HepG2 (cell line): ENCODE measurements at regions not wholly inside any gene's neighbourhood (a gene's known extent, or its start where the extent isn't known, plus 50 kb on each side); places are given as distances from the start of the nearest gene placed in this dataset.

ENCODE experiments used
- ATAC-seq: fragments of 200-7000 bp; cut with Tn5 transposase; 3 replicates; pipeline ENCODE4 v1.9.1; 2020; ENCODE audit warnings: mild to moderate bottlenecking, moderate library complexity
- BruUV-seq: library from RNA; stranded (reverse); fragments of 400-500 nt; replicated peaks from 2 replicates; lab custom pipeline; 2021; lab: Mats Ljungman, UMichigan
- CTCF ChIA-PET: fragments of 300-600 bp; formaldehyde crosslinking; extraction: SDS; loops from one replicate; lab custom pipeline; 2021; ENCODE audit warnings: low total read pairs, inconsistent platforms, low intra/inter-chr PET ratio; lab: Yijun Ruan, JAX
- POLR2A ChIA-PET: fragments of 350-600 bp; sonication (Branson Sonifier 250); formaldehyde crosslinking; loops from one replicate; lab custom pipeline; 2020; ENCODE audit warnings: antibody characterized with exemption, inconsistent platforms; lab: Yijun Ruan, JAX
- DNase-seq: peaks from one replicate; pipeline ENCODE4 v3.0.0-alpha.2; 2015; ENCODE audit warnings: low spot score
- FAIRE-seq: peaks from 3 replicates; lab custom pipeline; 2011; peaks lifted over from hg19 to GRCh38; lab: Jason Lieb, UNC
- H2AFZ ChIP-seq: one replicate; pipeline ENCODE4 v1.6.1; 2011; ENCODE audit warnings: low read length, inconsistent platforms
- H3K27ac ChIP-seq: fragments of 300-600 bp; 3 replicates; pipeline ENCODE4 v1.8.0; 2011; ENCODE audit warnings: mixed run types, mild to moderate bottlenecking, mixed read lengths, low read length, inconsistent platforms; ENCODE audit not compliant: insufficient read depth; ENCODE audit errors: extremely low read length
- H3K27me3 ChIP-seq, 2 experiments: fragments of 200-600 bp in 1 of 2; 2 replicates in 1 of 2; 3 replicates in 1 of 2; pipeline versions ENCODE4 v1.6.0 to v1.8.0; 2011; ENCODE audit warnings: low read length in 2 of 2, mild to moderate bottlenecking in 2 of 2, moderate library complexity in 2 of 2, inconsistent platforms in 1 of 2; ENCODE audit not compliant: insufficient read depth in 2 of 2, control insufficient read depth in 1 of 2
- H3K36me3 ChIP-seq, 2 experiments: fragments of 200-600 bp in 1 of 2; replicated peaks in 1 of 2; 2 replicates in 1 of 2; 3 replicates in 1 of 2; pipeline versions ENCODE4 v1.5.1 to v1.8.0; 2011; ENCODE audit warnings: low read length in 2 of 2, inconsistent platforms in 1 of 2; ENCODE audit not compliant: insufficient read depth in 2 of 2, control insufficient read depth in 1 of 2
- H3K4me1 ChIP-seq: 2 replicates; pipeline ENCODE4 v1.5.1; 2012; ENCODE audit warnings: low read length, inconsistent platforms; ENCODE audit not compliant: insufficient read depth
- H3K4me2 ChIP-seq: 2 replicates; pipeline ENCODE4 v1.6.0; 2011; ENCODE audit warnings: low read depth, low read length, inconsistent platforms
- H3K4me3 ChIP-seq, 3 experiments: fragments of 200-600 bp in 1 of 3; sonication (generic), shearing (Covaris generic) in 1 of 3; replicated peaks in 1 of 3; 2 replicates each; pipeline ENCODE4 v1.5.1; 2011 to 2016; ENCODE audit warnings: low read length in 3 of 3, inconsistent platforms in 2 of 3, low read depth in 2 of 3, mild to moderate bottlenecking in 2 of 3, control low read depth in 1 of 3, mixed read lengths in 1 of 3; ENCODE audit not compliant: insufficient read depth in 1 of 3
- H3K79me2 ChIP-seq: one replicate; pipeline ENCODE4 v1.6.1; 2011; ENCODE audit warnings: low read length, inconsistent platforms; ENCODE audit not compliant: insufficient read depth
- H3K9ac ChIP-seq: 2 replicates; pipeline ENCODE4 v1.6.0; 2011; ENCODE audit warnings: mild to moderate bottlenecking, low read depth, low read length, inconsistent platforms; ENCODE audit not compliant: insufficient read depth
- H3K9me3 ChIP-seq: 2 replicates; pipeline ENCODE4 v1.5.1; 2012; ENCODE audit warnings: mild to moderate bottlenecking, low read length
- H4K20me1 ChIP-seq: 2 replicates; pipeline ENCODE4 v1.6.0; 2011; ENCODE audit warnings: inconsistent platforms, mild to moderate bottlenecking, low read length, moderate library complexity; ENCODE audit not compliant: insufficient read depth
- ASH2L ChIP-seq: fragments of 300-600, 200-600 bp; sonication (generic); IDR thresholded peaks from 2 replicates; pipeline ENCODE4 v1.7.0; 2017; ENCODE audit warnings: low read depth, mild to moderate bottlenecking, moderate library complexity, mixed read lengths, low read length; ENCODE audit not compliant: insufficient read length
- HOXA9 ChIP-seq: sonication (generic); formaldehyde crosslinking; IDR thresholded peaks from 2 replicates; pipeline ENCODE4 v1.8.1; 2022; ENCODE audit warnings: missing genetic modification reagents, mild to moderate bottlenecking, moderate library complexity, borderline replicate concordance
- MAFK ChIP-seq, 2 experiments: IDR thresholded peaks in 1 of 2; conservative IDR thresholded peaks in 1 of 2; 2 replicates each; pipeline ENCODE4 v1.6.1; 2011; ENCODE audit warnings: improper control_type of control experiment in 2 of 2, low read length in 2 of 2
- MAZ ChIP-seq, 2 experiments: sonication (generic) in 1 of 2; formaldehyde crosslinking in 1 of 2; IDR thresholded peaks; 2 replicates each; pipeline versions ENCODE4 v1.5.0 to v1.6.1; 2012 to 2020; ENCODE audit warnings: low read depth in 2 of 2, mild to moderate bottlenecking in 2 of 2, borderline replicate concordance in 1 of 2, improper control_type of control experiment in 1 of 2, low read length in 1 of 2, missing genetic modification reagents in 1 of 2, moderate library complexity in 1 of 2
- NR2F1 ChIP-seq, 2 experiments: fragments of 450-650 bp in 1 of 2; formaldehyde crosslinking in 1 of 2; IDR thresholded peaks; 2 replicates each; pipeline versions ENCODE4 v1.5.0 to v1.6.1; 2016 to 2020; ENCODE audit warnings: mild to moderate bottlenecking in 1 of 2, missing compliant biosample characterization in 1 of 2, missing genetic modification reagents in 1 of 2, moderate library complexity in 1 of 2
- PAXIP1 ChIP-seq: sonication (generic); formaldehyde crosslinking; conservative IDR thresholded peaks from 2 replicates; pipeline ENCODE4 v1.4.0; 2020; ENCODE audit warnings: mild to moderate bottlenecking, missing genetic modification reagents, moderate library complexity
- RNF219 ChIP-seq: sonication (generic); formaldehyde crosslinking; IDR thresholded peaks from 2 replicates; pipeline ENCODE4 v1.5.0; 2020; ENCODE audit warnings: mild to moderate bottlenecking, missing genetic modification reagents
- SMARCC2 ChIP-seq: fragments of 450-650 bp; IDR thresholded peaks from 2 replicates; pipeline ENCODE4 v1.6.1; 2017; ENCODE audit warnings: antibody characterized with exemption, mild to moderate bottlenecking
- SOX6 ChIP-seq, 2 experiments: fragments of 450-650 bp in 1 of 2; sonication (generic) in 1 of 2; formaldehyde crosslinking in 1 of 2; IDR thresholded peaks; 2 replicates each; pipeline versions ENCODE4 v1.4.0 to v1.6.1; 2017 to 2020; ENCODE audit warnings: antibody characterized with exemption in 1 of 2, mild to moderate bottlenecking in 1 of 2, missing genetic modification reagents in 1 of 2
- SRSF9 ChIP-seq: fragments of 200-400 bp; formaldehyde crosslinking; IDR thresholded peaks from 2 replicates; pipeline ENCODE4 v1.6.1; 2018; ENCODE audit warnings: borderline replicate concordance, mild to moderate bottlenecking, low read depth, low read length; ENCODE audit not compliant: insufficient read depth, poor library complexity, severe bottlenecking
- TRAFD1 ChIP-seq: sonication (generic); formaldehyde crosslinking; IDR thresholded peaks from 2 replicates; pipeline ENCODE4 v1.5.1; 2020; ENCODE audit warnings: missing genetic modification reagents, mild to moderate bottlenecking, borderline replicate concordance
- ZFP36L2 ChIP-seq: sonication (generic); formaldehyde crosslinking; IDR thresholded peaks from 2 replicates; pipeline ENCODE4 v1.4.0; 2020; ENCODE audit warnings: missing genetic modification reagents
- ZMAT3 ChIP-seq: sonication (generic); formaldehyde crosslinking; conservative IDR thresholded peaks from 2 replicates; pipeline ENCODE4 v1.7.0; 2021; ENCODE audit warnings: missing genetic modification reagents
- ZNF232 ChIP-seq: sonication (generic); formaldehyde crosslinking; IDR thresholded peaks from 2 replicates; pipeline ENCODE4 v1.4.0; 2020; ENCODE audit warnings: missing genetic modification reagents, borderline replicate concordance
- ZNF605 ChIP-seq: sonication (generic); formaldehyde crosslinking; IDR thresholded peaks from 2 replicates; pipeline ENCODE4 v1.8.0; 2022; ENCODE audit warnings: mild to moderate bottlenecking, missing genetic modification reagents
- WGBS: methylation state at CpG from one replicate; pipeline ENCODE4 v1.1.6; 2017; ENCODE audit warnings: low lambda C conversion rate; 5-methylcytosine and 5-hydroxymethylcytosine counted together
- in situ Hi-C: cut with HindIII; loops from 2 replicates; pipeline ENCODE4 v1.10.0; 2017; ENCODE audit warnings: low pct_unique_long_range_greater_than_20kb; ENCODE audit not compliant: extremely low pct_ligation_motif_present
- intact Hi-C: fragments of 100-400 bp; cut with micrococcal nuclease; formaldehyde crosslinking; loops from one replicate; pipeline ENCODE4 v1.10.0; 2022; ENCODE audit not compliant: unreplicated experiment

DNA sequence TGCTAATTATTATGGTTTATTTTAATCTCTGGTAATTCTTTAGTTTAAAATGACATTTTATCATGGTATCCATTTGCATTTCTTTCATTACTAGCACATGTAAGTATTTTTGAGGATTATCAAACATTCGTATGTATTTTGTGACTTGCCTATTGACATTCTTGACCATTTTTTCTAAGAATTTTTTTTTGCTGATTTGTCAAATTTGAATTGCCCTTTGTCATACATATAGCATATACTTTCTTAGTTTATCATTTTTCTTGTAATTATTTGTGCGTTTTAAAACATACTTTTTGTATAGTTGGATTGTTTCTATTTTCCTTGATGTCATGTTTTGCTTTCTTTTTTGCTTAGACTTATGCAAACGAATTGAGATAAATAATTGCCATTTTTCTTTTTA lies 358.5 kb upstream of the RBMS3 start (continued):
- TF ChIP-seq NR2F1 (CRISPR knock-in tag; IDR thresholded peaks at IDR 0.05) (no peak), ZMAT3 (CRISPR knock-in tag) (no peak), ZFP36L2 (no peak), HOXA9 (CRISPR knock-in tag) (no peak), SOX6 (IDR thresholded peaks at IDR 0.05) (no peak), SOX6 (CRISPR knock-in tag; IDR thresholded peaks at IDR 0.05) (no peak), MAFK (conservative IDR thresholded peaks at IDR 0.05 in 1 of 2, IDR thresholded peaks at IDR 0.05 in 1 of 2; ENCODE audit: low read length in 2 of 2) (peak; percentile 81 to 89)

DNA sequence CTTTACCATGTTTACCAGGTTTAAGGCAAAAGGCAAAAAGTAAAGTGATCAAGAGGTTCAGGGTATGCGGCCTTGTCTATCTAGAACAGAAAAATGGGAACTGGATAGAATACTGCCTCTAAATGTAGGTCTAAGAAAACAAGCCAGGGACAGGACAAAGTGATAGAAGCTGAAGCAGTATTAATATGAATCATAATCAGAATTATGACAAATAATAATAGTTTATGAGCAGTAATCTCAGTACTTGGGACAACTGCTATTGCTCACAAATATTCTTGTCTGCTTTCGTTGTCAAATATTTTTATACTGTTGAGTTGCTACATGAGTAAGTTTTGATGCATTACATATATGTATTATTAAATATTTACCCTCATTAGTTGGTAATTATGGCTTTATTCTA lies 356.9 kb upstream of the RBMS3 start:
- no peaks in the 10 kb centered on the region for H3K79me2 ChIP-seq
- in situ Hi-C loops = no loop called here
- H2AFZ ChIP-seq = no peak overlapping the region
- DNase-seq (no peak), FAIRE-seq (no peak), ATAC-seq (no peak)
- no peaks in the 10 kb centered on the region for H3K27me3 ChIP-seq
- H4K20me1 ChIP-seq = no peaks in the 10 kb centered on the region
- intact Hi-C loops = no loop called here
- no TSS peak for BruUV-seq
- no peak overlapping the region for H3K9ac ChIP-seq
- H3K4me1 ChIP-seq = no peaks in the 10 kb centered on the region
- no peak overlapping the region for H3K4me2 ChIP-seq
- H3K4me3 ChIP-seq = no peak overlapping the region
- H3K9me3 ChIP-seq = no peaks in the 10 kb centered on the region
- ChIA-PET POLR2A (no interaction called here), CTCF (no interaction called here)
- no peaks in the 10 kb centered on the region for H3K36me3 ChIP-seq
- WGBS = 28% methylated on average over 2 of the region's 2 CpGs
- H3K27ac ChIP-seq = no peak overlapping the region
- TF ChIP-seq TRAFD1 (CRISPR knock-in tag) (no peak), ZNF605 (no peak), ZNF232 (CRISPR knock-in tag) (no peak), RNF219 (no peak), MAZ (IDR thresholded peaks at IDR 0.05; ENCODE audit: borderline replicate concordance, low read depth, low read length) (no peak), MAZ (CRISPR knock-in tag; IDR thresholded peaks at IDR 0.05; ENCODE audit: low read depth) (no peak), SMARCC2 (no peak), PAXIP1 (CRISPR knock-in tag) (no peak), ASH2L (no peak), SRSF9 (no peak)
